HG02610 (cell line): ENCODE measurements at regions not wholly inside any gene's neighbourhood (a gene's known extent, or its start where the extent isn't known, plus 50 kb on each side); places are given as distances from the start of the nearest gene placed in this dataset.
A peak's percentile ranks its signal among the peaks of the same experiment; 100 is the strongest.
"Not testable (repeated sequence)": the region's sequence is repeated elsewhere in the genome, so short reads cannot be mapped to it uniquely, and the experiment has no call there.

Experiments used
- ATAC-seq: cut with Tn5 transposase; IDR thresholded peaks from one replicate; pipeline ENCODE4 v1.9.1; 2021; ENCODE audit warnings: mild to moderate bottlenecking, moderate library complexity; ENCODE audit not compliant: unreplicated experiment

- no peak for ATAC-seq
Observed at GRCh38 chr3:5348229-5348902, 160.9 kb downstream of the EDEM1 start.

- ATAC-seq = no peak
Observed at GRCh38 chr3:5349343-5349742, 161.8 kb downstream of the EDEM1 start.

DNA sequence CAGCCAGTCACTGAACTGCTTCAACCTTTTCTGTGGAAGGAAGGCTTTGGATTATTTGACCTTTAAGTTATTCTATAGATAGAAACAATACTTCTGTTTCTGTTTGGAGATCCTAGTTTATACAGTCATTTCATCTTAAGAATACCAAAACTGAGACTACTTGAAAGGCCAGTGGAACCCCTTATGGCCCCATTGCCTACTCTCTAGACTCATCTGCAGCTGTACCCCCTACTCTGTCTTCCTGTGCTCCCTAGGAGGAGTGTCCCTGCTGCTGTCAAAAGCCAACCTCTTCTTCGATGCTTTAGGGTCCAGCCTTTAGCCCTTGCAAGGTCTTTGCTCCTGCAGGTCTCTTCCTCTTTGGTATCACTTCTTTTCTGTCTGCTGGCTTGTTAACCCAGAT, 169.6 kb downstream of the EDEM1 start:
- ATAC-seq = no peak

GRCh38 chr3:5358911-5359310, 171.4 kb downstream of the EDEM1 start:
- no peak for ATAC-seq

DNA sequence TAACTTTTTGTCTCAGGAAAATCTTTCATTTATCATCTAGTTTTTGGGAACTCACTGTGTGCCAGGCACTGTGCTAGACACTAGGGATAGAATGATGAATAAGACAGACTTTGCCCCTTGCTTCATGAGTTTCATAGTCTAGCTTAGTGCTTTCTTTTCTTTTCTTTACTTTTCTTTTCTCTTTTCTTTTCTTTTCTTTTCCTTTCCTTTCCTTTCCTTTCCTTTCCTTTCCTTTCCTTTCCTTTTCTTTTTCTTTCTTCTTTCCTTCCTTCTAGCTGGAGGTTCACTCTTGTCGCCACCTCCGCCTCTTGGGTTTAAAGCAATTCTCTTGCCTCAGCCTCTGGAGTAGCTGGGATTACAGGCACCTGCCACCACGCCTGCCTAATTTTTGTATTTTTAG, 172.9 kb downstream of the EDEM1 start:
- no peak for ATAC-seq

GRCh38 chr3:5366746-5367145, 179.2 kb downstream of the EDEM1 start:
- no peak for ATAC-seq

DNA sequence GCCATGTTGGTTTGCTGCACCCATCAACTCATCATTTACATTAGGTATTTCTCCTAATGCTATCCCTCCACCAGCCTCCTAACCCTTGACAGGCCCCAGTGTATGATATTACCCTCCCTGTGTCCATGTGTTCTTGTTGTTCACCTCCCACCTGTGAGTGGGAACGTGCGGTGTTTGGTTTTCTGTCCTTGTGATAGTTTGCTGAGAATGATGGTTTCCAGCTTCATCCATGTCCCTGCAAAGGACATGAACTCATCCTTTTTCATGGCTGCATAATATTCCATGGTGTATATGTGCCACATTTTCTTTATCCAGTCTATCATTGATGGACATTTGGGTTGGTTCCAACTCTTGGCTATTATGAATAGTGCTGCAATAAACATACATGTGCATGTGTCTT, 184.0 kb downstream of the EDEM1 start:
- ATAC-seq = not testable (repeated sequence)

DNA sequence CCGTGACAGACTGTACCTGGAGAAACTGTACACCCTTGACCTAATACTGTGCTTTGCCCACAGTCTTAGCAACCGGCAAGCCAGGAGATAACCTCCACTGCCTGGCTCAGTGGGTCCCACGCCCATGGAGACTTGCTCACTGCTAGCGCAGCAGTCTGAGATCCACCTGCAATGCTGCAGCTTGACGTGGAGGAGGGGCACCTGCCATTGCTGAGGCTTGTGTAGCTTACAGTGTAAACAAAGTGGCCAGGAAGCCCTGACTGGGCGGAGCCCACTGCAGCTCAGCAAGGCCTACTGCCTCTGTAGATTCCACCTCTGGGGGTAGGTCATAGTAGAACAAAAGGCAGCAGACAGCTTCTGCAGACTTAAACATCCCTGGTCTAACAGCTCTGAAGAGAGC, 189.3 kb downstream of the EDEM1 start:
- ATAC-seq = no peak

- not testable (repeated sequence) for ATAC-seq
Observed at GRCh38 chr3:5379266-5379665, 191.8 kb downstream of the EDEM1 start.

DNA sequence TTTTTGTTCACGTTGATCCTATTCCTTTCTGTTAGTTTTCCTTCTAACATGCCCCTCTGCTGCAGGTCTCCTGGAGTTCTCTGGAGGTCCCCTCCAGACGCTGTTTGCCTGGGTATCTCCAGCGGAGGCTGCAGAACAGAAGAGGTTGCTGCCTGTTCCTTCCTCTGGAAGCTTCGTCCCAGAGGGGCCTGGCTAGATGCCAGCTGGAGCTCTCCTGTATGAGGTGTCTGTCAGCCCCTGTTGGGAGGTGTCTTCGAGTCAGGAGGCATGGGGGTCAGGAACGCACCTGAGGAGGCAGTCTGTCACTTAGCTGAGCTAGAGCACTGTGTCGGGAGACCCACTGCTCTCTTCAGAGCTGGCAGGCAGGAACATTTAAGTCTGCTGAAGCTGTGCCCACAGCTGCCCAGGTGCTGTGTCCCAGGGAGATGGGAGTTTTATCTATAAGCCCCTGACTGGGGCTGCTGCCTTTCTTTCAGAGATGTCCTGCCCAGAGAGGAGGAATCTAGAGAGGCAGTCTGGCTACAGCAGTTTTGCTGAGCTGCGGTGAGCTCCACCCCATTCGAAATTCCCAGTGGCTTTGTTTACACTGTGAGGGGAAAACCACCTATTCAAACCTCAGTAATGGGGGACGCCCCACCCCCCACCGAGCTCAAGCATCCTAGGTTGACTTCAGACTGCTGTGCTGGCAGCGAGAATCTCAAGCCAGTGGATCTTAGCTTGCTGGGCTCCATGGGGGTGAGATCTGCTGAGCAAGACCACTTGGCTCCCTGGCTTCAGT, 196.2 kb downstream of the EDEM1 start:
- ATAC-seq = not testable (repeated sequence)

- no peak for ATAC-seq
Observed at GRCh38 chr3:5384557-5385236, 197.2 kb downstream of the EDEM1 start.

- no peak for ATAC-seq
Observed at GRCh38 chr3:5388091-5388490, 200.6 kb downstream of the EDEM1 start.

GRCh38 chr3:5389057-5389456, 201.6 kb downstream of the EDEM1 start:
- no peak for ATAC-seq

GRCh38 chr3:5390221-5390620, 202.7 kb downstream of the EDEM1 start:
- ATAC-seq = peak; percentile 74

DNA sequence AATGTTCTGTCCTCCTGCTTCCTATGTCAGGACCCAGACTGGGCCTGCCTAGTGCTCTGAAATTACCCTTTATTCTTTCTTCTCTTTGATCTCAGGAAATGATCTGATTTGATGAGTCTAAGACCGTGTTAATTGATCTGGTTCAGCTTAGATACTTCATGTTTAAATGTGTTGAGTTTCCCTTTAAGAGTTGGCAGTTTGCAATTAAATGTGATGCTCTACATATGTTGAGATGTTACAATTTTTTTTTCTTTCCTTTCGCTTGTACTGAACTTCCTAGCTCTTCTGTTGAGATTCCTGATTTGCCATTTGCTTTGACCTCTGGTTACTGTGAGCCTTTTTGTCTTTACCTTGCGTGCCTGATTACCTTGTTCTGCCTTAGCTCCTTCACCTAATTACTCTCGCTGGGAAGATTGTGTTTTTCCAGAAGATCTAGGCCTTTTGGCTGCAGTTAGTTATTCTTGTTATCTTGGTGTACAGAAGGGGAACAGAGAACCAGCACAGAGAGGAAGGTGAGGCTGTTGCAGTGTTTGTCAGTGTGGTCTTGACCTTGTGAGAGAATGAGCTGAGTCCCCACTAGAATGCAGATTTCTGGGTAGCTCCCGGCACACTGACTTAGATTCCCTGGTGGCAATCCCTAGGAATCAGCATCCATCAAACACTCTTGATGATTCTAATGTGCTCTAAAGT, 203.6 kb downstream of the EDEM1 start:
- ATAC-seq = no peak

- no peak for ATAC-seq
Observed at GRCh38 chr3:5401002-5401401, 213.5 kb downstream of the EDEM1 start.

DNA sequence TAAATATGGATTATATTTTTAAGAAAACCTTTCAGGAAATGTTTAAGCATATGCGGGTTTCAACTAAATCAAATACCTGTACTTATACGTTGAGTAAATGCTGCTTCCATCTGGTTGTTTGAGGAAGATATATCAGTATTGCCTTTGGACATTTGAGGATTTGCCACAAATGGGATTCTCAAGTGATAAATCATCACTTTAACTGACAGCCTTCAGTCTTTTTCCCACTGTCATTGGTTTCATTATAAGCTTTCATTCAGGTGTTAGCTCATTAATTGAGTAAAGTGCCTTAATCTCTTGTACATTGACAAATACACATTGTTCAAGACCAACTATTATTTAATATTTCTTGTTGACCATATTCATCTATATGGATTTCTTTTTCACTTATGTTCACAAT, 217.2 kb downstream of the EDEM1 start:
- no peak for ATAC-seq

DNA sequence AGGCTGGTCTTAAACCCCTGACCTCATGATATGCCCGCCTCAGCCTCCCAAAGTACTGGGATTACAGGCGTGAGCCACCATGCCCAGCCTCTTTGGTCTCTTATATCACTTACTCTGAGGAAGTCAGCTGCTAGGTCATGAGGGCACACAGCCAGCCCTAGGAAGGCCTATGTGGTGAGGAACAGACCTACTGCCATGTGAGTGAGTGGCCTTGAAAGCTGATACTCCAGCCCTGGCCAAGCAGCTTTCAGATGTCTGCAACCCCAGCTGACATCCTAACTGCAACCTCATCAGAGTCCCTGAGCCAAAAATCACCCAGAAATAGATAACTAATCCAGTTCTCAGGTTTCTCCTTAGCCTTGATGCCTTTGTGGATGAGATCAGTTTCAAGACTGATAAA, 224.3 kb downstream of the EDEM1 start:
- ATAC-seq = no peak

- no peak for ATAC-seq
Observed at GRCh38 chr3:5423076-5423475, 235.6 kb downstream of the EDEM1 start.

- no peak for ATAC-seq
Observed at GRCh38 chr3:5423523-5423922, 236.0 kb downstream of the EDEM1 start.

DNA sequence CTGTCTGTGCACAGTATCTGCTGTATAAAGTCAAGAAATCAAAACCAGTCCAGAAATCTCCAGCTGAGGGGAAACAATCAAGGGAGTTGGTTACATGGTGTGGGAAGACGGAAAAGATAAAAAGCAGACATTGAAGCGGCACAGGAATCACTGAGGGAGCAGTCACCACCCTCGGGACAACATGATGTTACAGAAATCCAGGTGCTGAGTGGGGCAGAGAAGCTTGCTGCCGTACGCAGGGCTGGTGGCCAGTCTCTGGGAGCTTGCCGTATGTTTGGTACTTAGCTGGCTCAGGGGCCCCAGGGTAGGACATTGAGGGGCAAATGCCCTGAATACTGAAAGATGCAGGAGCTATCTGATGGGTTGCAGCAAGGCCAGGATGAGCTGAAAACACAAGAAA, 237.9 kb downstream of the EDEM1 start:
- ATAC-seq = no peak
